Tibial nerve (tissue), 4 donors: ENCODE measurements at regions not wholly inside any gene's neighbourhood (a gene's known extent, or its start where the extent isn't known, plus 50 kb on each side); places are given as distances from the start of the nearest gene placed in this dataset.

ENCODE experiments used
- CTCF ChIP-seq, 5 experiments: fragments of 200-600 bp in 3 of 5; fragments of 450-650 bp in 2 of 5; sonication (generic) in 3 of 5; IDR thresholded peaks; one replicate each; pipeline ENCODE4 v1.5.1; 2016 to 2019; ENCODE audit warnings: antibody characterized with exemption in 5 of 5, mild to moderate bottlenecking in 3 of 5, moderate library complexity in 2 of 5
- EP300 ChIP-seq, 2 donors: sonication (generic); formaldehyde crosslinking; IDR thresholded peaks; one replicate each; pipeline ENCODE4 v1.6.1; 2017; ENCODE audit warnings: antibody characterized with exemption in 2 of 2, mild to moderate bottlenecking in 1 of 2
- POLR2A ChIP-seq, 2 donors: fragments of 450-650 bp; IDR thresholded peaks; one replicate each; pipeline ENCODE4 v1.6.1; 2017; ENCODE audit warnings: antibody characterized with exemption in 2 of 2, mild to moderate bottlenecking in 2 of 2, moderate library complexity in 2 of 2

GRCh38 chr14:80054020-80054419 lies 157.3 kb downstream of the DIO2 start:
- TF ChIP-seq EP300 (IDR thresholded peaks at IDR 0.05): no peak
- no peak for TF ChIP-seq CTCF (IDR thresholded peaks at IDR 0.05)
- no peak for TF ChIP-seq POLR2A (IDR thresholded peaks at IDR 0.05)
